GM19397 (cell line): ENCODE measurements at regions not wholly inside any gene's neighbourhood (a gene's known extent, or its start where the extent isn't known, plus 50 kb on each side); places are given as distances from the start of the nearest gene placed in this dataset.

Experiments
- ATAC-seq: cut with Tn5 transposase; IDR thresholded peaks from one replicate; pipeline ENCODE4 v1.9.1; 2021; ENCODE audit warnings: mild to moderate bottlenecking, moderate library complexity; ENCODE audit not compliant: unreplicated experiment

GRCh38 chr20:56828402-56828801 lies 199.3 kb downstream of the TFAP2C start:
- no peak for ATAC-seq

DNA sequence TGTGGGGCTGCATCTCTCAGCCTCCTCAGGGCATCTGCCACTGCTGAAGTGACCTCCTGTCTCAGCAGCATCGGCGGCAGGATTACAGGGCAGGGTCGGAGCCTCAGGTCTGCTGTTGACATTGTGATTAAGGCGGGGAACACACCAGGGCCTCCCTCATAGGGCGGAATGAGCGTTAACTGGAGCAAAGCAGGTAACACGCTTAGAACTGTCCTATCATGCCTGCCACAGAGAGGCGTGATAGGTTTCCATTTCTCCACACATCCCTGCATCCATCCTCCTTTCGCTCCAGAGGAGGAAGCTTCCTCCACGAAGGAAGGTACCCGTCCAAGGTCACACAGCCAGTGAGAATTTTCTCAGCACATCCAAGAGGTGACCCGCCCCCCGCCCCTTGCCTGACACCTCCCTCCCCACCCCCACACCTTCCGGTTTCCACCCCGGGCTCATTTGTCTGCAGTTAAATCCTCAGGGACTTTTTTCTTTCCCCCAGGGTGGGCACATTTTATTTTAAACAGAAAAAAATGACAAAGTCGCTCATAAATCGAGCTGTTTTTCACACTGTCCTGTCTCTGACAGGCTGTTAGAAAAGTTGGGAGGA lies 200.8 kb downstream of the TFAP2C start:
- no peak for ATAC-seq

- no peak for ATAC-seq
Observed at GRCh38 chr20:56831795-56832194, 202.7 kb downstream of the TFAP2C start.

- no peak for ATAC-seq
Observed at GRCh38 chr20:56833427-56833826, 204.3 kb downstream of the TFAP2C start.

DNA sequence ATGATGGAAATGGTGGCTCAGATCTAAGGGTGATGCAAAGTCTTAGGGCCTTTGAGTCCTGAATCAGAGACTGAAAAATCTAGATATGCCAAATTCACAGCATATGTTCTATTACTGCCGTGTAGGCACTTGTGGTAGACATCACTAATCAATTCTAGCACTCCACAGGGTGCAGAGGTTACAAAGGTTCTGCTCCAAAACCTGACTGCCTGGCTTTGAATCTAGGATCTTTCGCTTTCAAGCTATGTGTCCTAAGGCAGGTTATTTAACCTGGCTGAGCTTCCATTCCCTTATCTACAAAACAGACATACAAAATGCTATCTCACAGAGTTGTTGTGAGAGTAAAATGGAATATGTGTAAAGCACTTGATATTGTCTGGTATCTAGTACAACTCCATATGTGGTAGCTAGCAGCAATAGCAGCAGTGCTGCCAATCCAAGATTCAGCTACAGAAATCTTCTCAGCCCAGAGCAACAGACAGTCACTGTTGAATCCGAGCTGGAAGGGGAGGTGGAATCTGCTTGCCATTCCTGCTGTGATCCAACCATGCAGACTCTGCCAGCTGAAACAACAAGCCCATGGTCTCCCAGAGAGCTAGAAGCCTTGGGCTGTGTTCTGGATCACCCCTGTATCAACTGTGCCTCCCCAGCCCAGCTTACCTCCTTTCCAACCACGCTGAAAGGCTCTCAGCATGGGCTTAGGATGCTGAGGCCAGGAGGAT lies 206.9 kb downstream of the TFAP2C start:
- no peak for ATAC-seq

GRCh38 chr20:56839222-56839621 lies 210.1 kb downstream of the TFAP2C start:
- no peak for ATAC-seq

GRCh38 chr20:56839786-56840185 lies 210.7 kb downstream of the TFAP2C start:
- no peak for ATAC-seq

GRCh38 chr20:56840716-56841261 lies 211.7 kb downstream of the TFAP2C start:
- no peak for ATAC-seq

DNA sequence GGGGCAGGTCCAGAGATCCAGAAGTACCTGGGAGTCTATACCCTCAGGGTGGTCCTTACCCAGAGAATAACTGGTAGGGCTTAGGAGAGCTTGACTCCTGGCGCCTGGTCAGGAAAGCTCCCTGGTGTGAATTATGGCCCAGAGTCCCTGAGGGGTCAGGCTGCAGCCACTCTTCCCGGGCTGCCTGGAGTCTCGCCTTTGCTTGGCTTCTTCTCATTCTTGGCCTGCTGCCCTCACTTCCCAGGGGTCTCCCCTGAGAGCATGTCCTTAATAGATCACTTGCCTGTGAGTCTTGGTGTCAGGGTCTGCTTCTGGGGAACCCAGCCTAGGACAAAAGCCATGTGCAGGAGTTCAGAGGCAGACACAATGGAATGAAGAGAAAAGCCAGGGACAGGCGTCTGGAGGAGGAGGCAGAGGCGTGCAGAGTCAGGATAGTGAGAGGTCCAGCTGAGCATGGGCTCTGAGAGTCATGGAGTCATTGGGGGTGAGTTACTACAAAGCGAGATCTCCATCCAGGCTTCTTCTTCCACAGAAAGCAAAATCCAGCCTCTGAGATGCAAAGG lies 212.3 kb downstream of the TFAP2C start:
- ATAC-seq = no peak

- ATAC-seq = no peak
Observed at GRCh38 chr20:56842056-56842455, 212.9 kb downstream of the TFAP2C start.

DNA sequence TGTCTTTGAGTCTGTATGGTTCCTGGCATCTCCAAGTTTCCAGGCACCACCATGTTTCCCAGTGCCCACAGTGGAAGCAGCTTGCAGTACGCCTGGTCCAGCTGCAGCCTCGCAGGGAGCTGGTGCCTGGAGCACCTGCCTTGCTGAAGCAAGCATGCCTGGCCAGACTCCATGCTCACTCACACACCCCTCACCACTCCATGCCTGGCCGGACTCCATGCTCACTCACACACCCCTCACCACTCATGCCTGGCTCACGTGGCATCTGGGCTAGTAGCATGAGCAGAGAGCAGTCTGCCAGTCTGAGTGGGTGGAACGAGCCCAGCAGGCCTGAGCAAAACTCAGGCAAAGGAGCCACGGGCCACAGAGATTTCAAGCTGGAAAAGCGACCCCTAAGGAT lies 214.3 kb downstream of the TFAP2C start:
- no peak for ATAC-seq

DNA sequence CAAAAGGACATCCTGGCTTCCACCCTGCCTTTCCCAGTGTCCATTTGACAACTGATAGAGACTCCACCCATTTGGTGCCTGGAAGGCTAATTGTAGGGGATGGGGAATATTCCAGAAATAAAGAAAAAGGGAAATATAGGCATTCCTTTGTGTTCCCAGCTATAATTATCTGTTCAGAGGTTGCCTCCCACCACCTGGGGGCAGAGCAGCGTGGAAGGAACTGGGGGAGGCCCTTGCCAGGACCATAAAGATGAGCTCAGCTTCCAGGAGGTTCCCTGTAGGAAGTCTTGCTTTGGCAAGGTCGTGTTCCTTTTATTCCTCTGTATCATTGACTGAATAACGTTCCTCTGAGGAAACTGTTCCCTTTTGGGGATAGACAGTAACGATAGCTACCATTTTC lies 214.7 kb downstream of the TFAP2C start:
- ATAC-seq = no peak

DNA sequence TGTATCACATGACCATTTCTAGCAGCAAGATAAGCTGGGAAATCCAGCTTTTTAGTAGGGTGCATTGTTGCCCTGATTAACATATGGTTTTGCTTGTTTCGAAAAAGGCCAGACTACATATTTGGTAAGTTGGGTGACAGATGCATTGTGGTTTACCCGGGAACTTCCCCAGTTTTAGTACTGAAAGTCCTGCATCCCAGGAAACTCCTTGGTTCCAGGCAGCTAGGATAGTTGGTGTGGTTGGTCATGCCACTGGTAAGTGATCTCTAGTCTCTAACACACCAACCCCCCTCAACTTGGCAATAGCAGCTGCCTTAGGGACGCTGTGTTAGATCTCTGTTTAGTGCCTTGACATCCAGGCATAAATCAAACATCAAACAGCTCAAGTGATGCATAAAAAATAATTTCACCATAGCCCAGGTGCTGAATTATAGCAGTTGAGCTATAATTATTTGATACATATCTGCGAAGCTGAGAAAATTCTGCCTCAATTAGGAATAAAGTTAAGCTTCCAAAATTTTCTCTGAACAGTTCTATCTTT lies 216.5 kb downstream of the TFAP2C start:
- ATAC-seq = no peak

DNA sequence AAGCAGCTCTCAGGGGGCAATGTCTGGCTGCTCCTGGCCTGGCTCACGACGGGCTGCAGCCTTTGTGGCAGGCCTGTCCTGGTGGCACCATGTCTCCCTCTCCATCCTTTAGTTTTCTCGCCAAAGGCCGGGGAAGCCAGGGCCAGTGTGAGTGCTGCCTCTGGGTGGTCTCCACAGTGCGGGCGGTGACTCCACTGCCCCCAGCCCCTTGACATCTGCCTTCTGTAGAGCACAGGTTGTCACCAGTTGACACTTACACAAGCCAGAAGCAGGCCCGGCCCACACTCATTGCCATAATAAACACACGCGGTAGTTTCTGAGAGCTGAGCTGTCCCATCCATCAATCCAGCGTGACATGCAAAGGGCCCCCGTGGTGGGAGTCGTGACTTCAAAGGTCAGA lies 219.5 kb downstream of the TFAP2C start:
- ATAC-seq = no peak

GRCh38 chr20:56851552-56851951 lies 222.4 kb downstream of the TFAP2C start:
- ATAC-seq = no peak

- ATAC-seq = no peak
Observed at GRCh38 chr20:56855708-56856107, 226.6 kb downstream of the TFAP2C start.

- no peak for ATAC-seq
Observed at GRCh38 chr20:56857950-56858349, 228.8 kb downstream of the TFAP2C start.

DNA sequence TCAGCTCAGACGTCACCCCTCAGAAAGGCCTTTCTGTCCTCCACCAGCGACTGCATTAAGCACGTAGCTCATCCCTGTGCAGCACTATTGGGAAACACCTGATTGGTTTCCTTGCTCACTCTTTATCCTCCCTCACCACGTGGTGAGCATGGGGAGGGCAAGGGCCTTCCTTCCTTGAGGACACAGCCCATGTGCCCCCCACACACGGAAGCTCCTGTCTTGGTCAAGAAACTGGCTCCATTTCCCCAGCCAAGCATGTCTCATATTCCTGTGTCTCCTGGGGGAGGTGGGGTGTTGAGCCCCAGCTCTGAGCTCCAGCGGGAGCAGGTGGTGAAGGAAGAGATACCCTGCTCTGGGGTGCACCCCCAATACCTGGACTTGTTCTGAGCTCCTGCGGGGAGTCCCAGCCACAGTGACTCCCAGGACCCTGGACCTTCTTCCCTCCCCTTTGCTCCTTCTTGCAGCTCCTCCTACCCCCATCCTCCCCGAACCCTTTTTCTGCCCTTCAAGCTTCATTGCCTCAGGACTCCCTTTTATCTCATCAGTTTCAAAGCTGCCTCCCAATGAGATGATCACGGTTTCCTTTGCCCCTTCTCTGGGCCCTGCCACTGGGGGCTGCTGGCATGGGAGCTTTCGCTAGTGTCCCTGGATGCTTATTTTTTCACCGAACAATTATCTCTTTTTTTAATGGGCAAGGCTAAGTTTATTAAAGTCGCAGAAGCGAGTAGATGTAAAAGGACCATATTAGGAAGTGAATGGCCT lies 230.1 kb downstream of the TFAP2C start:
- no peak for ATAC-seq

DNA sequence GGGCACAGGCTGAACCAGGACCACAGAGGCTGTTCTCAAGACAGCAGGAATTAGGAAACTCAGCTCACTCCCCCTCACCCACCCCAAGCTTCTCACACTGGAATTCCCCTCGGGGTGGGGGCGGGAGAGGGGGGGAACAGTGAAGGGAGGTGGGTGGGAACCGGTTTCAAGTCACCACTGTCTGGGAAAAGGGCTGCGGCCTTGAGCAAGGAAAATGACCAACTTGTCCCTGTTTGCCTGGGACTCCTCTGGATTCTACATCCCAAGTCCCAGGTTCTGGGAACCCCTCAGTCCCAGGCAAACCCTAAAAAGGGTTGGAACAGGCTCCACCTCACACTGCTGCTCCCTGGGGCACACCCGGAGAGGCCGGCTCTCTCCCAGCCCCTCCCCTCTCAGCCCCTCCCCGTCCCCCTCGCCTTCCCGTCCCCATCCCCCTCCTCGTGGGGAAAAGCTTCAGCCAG lies 230.7 kb downstream of the TFAP2C start:
- ATAC-seq = no peak

DNA sequence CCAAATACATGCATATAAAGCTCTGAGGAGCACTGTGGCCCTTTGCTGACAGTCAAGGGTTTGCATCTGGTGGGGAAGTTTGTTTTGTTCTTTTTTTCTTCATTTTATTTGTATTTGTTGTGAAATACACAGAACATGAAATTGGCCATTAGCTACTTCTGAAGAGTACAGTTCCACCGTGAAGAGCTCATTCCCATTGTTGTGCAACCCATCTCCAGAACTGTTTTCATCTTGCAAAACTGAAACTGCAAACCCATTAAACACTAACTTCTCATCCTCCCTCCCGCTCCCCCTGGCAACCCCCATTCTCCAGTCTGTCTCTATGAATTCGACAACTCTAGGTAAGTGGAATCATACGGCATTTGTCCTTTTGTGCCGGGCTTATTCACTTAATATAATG lies 231.3 kb downstream of the TFAP2C start:
- no peak for ATAC-seq

- ATAC-seq = no peak
Observed at GRCh38 chr20:56861590-56861989, 232.5 kb downstream of the TFAP2C start.
